A549 (cell line): ENCODE measurements at regions not wholly inside any gene's neighbourhood (a gene's known extent, or its start where the extent isn't known, plus 50 kb on each side); places are given as distances from the start of the nearest gene placed in this dataset.

ENCODE experiments used
- ATAC-seq, 2 experiments: fragments of 200-7000 bp in 1 of 2; fragments of >200 bp in 1 of 2; cut with Nextera tagmentation in 1 of 2; cut with Tn5 transposase in 1 of 2; 3 replicates each; pipeline versions ENCODE4 v1.8.0 to v1.9.1; 2018 to 2020; ENCODE audit warnings: mild to moderate bottlenecking in 1 of 2, moderate library complexity in 1 of 2
- CTCF ChIA-PET: fragments of 300-600 bp; sonication (Branson Sonifier 250); formaldehyde crosslinking; extraction: SDS; loops from one replicate; lab custom pipeline; 2021; ENCODE audit warnings: antibody characterized with exemption, inconsistent platforms; lab: Yijun Ruan, JAX
- POLR2A ChIA-PET: fragments of 350-600 bp; formaldehyde crosslinking; extraction: SDS; loops from one replicate; lab custom pipeline; 2021; ENCODE audit warnings: antibody characterized with exemption, inconsistent platforms; lab: Yijun Ruan, JAX
- DNase-seq, 2 experiments: peaks; one replicate each; pipeline versions ENCODE4 v3.0.0 to v3.0.0-alpha.2; 2011 to 2016; ENCODE audit warnings: low read depth in 1 of 2, low spot score in 1 of 2
- FAIRE-seq: peaks from 2 replicates; lab custom pipeline; 2011; peaks lifted over from hg19 to GRCh38; lab: Jason Lieb, UNC
- H3K27ac ChIP-seq, 2 experiments: fragments of >200 bp; sonication (Bioruptor Twin); formaldehyde crosslinking; 3 replicates each; pipeline ENCODE4 v1.5.1; 2016 to 2017
- H3K4me1 ChIP-seq: fragments of >200 bp; sonication (Bioruptor Twin); formaldehyde crosslinking; 3 replicates; pipeline ENCODE4 v1.6.1; 2016
- H3K4me2 ChIP-seq: fragments of >200 bp; sonication (Bioruptor Twin); formaldehyde crosslinking; 3 replicates; pipeline ENCODE4 v1.6.1; 2016
- H3K4me3 ChIP-seq: fragments of >200 bp; sonication (Bioruptor Twin); formaldehyde crosslinking; 3 replicates; pipeline ENCODE4 v1.5.1; 2016
- H3K9me3 ChIP-seq: fragments of >200 bp; sonication (Bioruptor Twin); formaldehyde crosslinking; 3 replicates; pipeline ENCODE4 v1.6.1; 2016
- CBX2 ChIP-seq: fragments of 200-600 bp; sonication (generic); IDR thresholded peaks from 2 replicates; pipeline ENCODE4 v1.6.1; 2016; ENCODE audit warnings: low read depth, mild to moderate bottlenecking, borderline replicate concordance
- CBX8 ChIP-seq: fragments of 200-600 bp; sonication (generic); IDR thresholded peaks from 2 replicates; pipeline ENCODE4 v1.6.1; 2016
- CEBPB ChIP-seq, 2 experiments: fragments of >200 bp in 1 of 2; sonication (Bioruptor Twin) in 1 of 2; formaldehyde crosslinking in 1 of 2; IDR thresholded peaks; 2 replicates each; pipeline ENCODE4 v1.6.1; 2012 to 2016
- CHD4 ChIP-seq: fragments of 200-600 bp; sonication (generic); IDR thresholded peaks from 2 replicates; pipeline ENCODE4 v1.6.1; 2016; ENCODE audit warnings: antibody characterized with exemption, mild to moderate bottlenecking, borderline replicate concordance
- CTCF ChIP-seq: fragments of >200 bp; sonication (Bioruptor Twin); formaldehyde crosslinking; IDR thresholded peaks from 3 replicates; pipeline ENCODE4 v1.5.1; 2016
- E2F6 ChIP-seq: IDR thresholded peaks from 2 replicates; pipeline ENCODE4 v1.6.1; 2012; ENCODE audit warnings: low read depth, borderline replicate concordance
- EP300 ChIP-seq, 2 experiments: fragments of >200 bp; sonication (Bioruptor Twin); formaldehyde crosslinking; IDR thresholded peaks; 2 replicates in 1 of 2; 3 replicates in 1 of 2; pipeline ENCODE4 v1.6.1; 2016 to 2017
- ESRRA ChIP-seq: fragments of 150-350 bp; IDR thresholded peaks from 2 replicates; pipeline ENCODE4 v1.6.1; 2014; ENCODE audit warnings: mild to moderate bottlenecking, low read length, borderline replicate concordance
- FOXS1 ChIP-seq: fragments of 250-450 bp; sonication (Bioruptor Pico); IDR thresholded peaks from 2 replicates; pipeline ENCODE4 v1.5.0; 2020; ENCODE audit warnings: mild to moderate bottlenecking, moderate library complexity
- HES2 ChIP-seq: fragments of >200 bp; sonication (Bioruptor Twin); formaldehyde crosslinking; IDR thresholded peaks from 2 replicates; pipeline ENCODE4 v1.6.1; 2016
- JUN ChIP-seq, 2 experiments: fragments of >200 bp; sonication (Bioruptor Twin); formaldehyde crosslinking; IDR thresholded peaks; 2 replicates in 1 of 2; 3 replicates in 1 of 2; pipeline ENCODE4 v1.6.1; 2016 to 2017
- MAFK ChIP-seq: fragments of 450-650 bp; IDR thresholded peaks from 2 replicates; pipeline ENCODE4 v1.6.1; 2014; ENCODE audit not compliant: partially characterized antibody
- NFE2L2 ChIP-seq: fragments of 150-350 bp; conservative IDR thresholded peaks from 2 replicates; pipeline ENCODE4 v1.6.1; 2014; ENCODE audit warnings: low read length
- RAD21 ChIP-seq, 2 experiments: fragments of >200 bp in 1 of 2; sonication (Bioruptor Twin) in 1 of 2; formaldehyde crosslinking in 1 of 2; IDR thresholded peaks in 1 of 2; conservative IDR thresholded peaks in 1 of 2; 2 replicates in 1 of 2; 3 replicates in 1 of 2; pipeline ENCODE4 v1.6.1; 2012 to 2018; ENCODE audit warnings: inconsistent platforms in 1 of 2
- RFX5 ChIP-seq: fragments of 450-650 bp; IDR thresholded peaks from 2 replicates; pipeline ENCODE4 v1.7.1; 2014; ENCODE audit warnings: antibody characterized with exemption, mild to moderate bottlenecking, moderate library complexity
- RNF2 ChIP-seq: fragments of 200-600 bp; sonication (generic); IDR thresholded peaks from 2 replicates; pipeline ENCODE4 v1.6.1; 2016; ENCODE audit warnings: low read depth, mild to moderate bottlenecking, antibody characterized with exemption, moderate library complexity, borderline replicate concordance
- SMC3 ChIP-seq: fragments of >200 bp; sonication (Bioruptor Twin); formaldehyde crosslinking; IDR thresholded peaks from 3 replicates; pipeline ENCODE4 v1.6.1; 2018; ENCODE audit warnings: inconsistent platforms
- USF2 ChIP-seq: fragments of 450-650 bp; IDR thresholded peaks from 2 replicates; pipeline ENCODE4 v1.6.1; 2014; ENCODE audit warnings: antibody characterized with exemption
- ZC3H11A ChIP-seq: fragments of 450-650 bp; IDR thresholded peaks from 2 replicates; pipeline ENCODE4 v1.6.1; 2014; ENCODE audit warnings: antibody characterized with exemption, mild to moderate bottlenecking
- ZNF302 ChIP-seq: fragments of 250-450 bp; sonication (Bioruptor Pico); IDR thresholded peaks from 2 replicates; pipeline ENCODE4 v1.9.0; 2021; ENCODE audit warnings: inconsistent platforms, mild to moderate bottlenecking, moderate library complexity
- WGBS: methylation state at CpG from one replicate; pipeline ENCODE4 v1.1.6; 2017; ENCODE audit errors: missing lambda C conversion rate; 5-methylcytosine and 5-hydroxymethylcytosine counted together
- TF ChIP-seq, protein P1 (sequence below): fragments of 150-350 bp; IDR thresholded peaks from 2 replicates; pipeline ENCODE4 v1.6.1; 2014; ENCODE audit warnings: low read depth, mild to moderate bottlenecking, low read length
- TF ChIP-seq, protein P2 (sequence below): fragments of >200 bp; sonication (Bioruptor Twin); formaldehyde crosslinking; IDR thresholded peaks from 3 replicates; pipeline ENCODE4 v1.6.1; 2016

GRCh38 chr17:15091825-15092224, 173.3 kb downstream of the PMP22 start:
- ChIA-PET CTCF (no interaction called here), POLR2A (no interaction called here)
- 6% methylated on average over 2 of the region's 2 CpGs for WGBS
- TF ChIP-seq CTCF (peak; percentile 23; the same call in 1 of the 3 replicates), HES2 (no peak), SMC3 (0 out of 3 replicates have a peak, but pooled peaks have one; percentile 17), CEBPB (IDR thresholded peaks at IDR 0.05) (peak; percentile 77 to 90; a peak in 3 of 4 replicates), CBX2 (no peak), USF2 (no peak), RAD21 (conservative IDR thresholded peaks at IDR 0.05 in 1 of 2, IDR thresholded peaks at IDR 0.05 in 1 of 2) (peak; percentile 36 to 61; a peak in 4 of 5 replicates)
- H3K9me3 ChIP-seq, result no peaks in the 10 kb centered on the region
- FAIRE-seq, result peak; percentile 70
- H3K4me1 ChIP-seq, result no peaks in the 10 kb centered on the region
- no peak overlapping the region for H3K4me3 ChIP-seq
- H3K4me2 ChIP-seq, result no peak overlapping the region
- DNase-seq, result peak in 1 of 2 experiments; percentile 26
- H3K27ac ChIP-seq, result no peak overlapping the region
- ATAC-seq, result peak; percentile 65 to 74; a peak in 4 of 6 replicates

GRCh38 chr17:15090533-15090932, 174.6 kb downstream of the PMP22 start:
- WGBS, result 42% methylated on average over 8 of the region's 8 CpGs
- no peak for DNase-seq
- no peak for ATAC-seq
- Histone ChIP-seq H3K9me3 (no peaks in the 10 kb centered on the region), H3K4me2 (no peak overlapping the region), H3K4me1 (no peaks in the 10 kb centered on the region), H3K4me3 (no peak overlapping the region), H3K27ac (no peak overlapping the region)
- ChIA-PET CTCF (no interaction called here), POLR2A (no interaction called here)
- TF ChIP-seq E2F6, result no peak
- FAIRE-seq, result no peak

- Histone ChIP-seq H3K4me1 (no peaks in the 10 kb centered on the region), H3K27ac (no peak overlapping the region), H3K4me2 (no peak overlapping the region), H3K4me3 (no peak overlapping the region), H3K9me3 (no peaks in the 10 kb centered on the region)
- POLR2A ChIA-PET, result no interaction called here
- CTCF ChIA-PET, result no interaction called here
- DNase-seq (no peak), FAIRE-seq (no peak), ATAC-seq (no peak)
- WGBS, result 31% methylated on average over 3 of the region's 3 CpGs
- TF ChIP-seq JUN (IDR thresholded peaks at IDR 0.05) (no peak), CHD4 (no peak), NFE2L2 (no peak)
- TF ChIP-seq, protein P1, sequence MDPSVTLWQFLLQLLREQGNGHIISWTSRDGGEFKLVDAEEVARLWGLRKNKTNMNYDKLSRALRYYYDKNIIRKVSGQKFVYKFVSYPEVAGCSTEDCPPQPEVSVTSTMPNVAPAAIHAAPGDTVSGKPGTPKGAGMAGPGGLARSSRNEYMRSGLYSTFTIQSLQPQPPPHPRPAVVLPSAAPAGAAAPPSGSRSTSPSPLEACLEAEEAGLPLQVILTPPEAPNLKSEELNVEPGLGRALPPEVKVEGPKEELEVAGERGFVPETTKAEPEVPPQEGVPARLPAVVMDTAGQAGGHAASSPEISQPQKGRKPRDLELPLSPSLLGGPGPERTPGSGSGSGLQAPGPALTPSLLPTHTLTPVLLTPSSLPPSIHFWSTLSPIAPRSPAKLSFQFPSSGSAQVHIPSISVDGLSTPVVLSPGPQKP, result no peak
Observed at GRCh38 chr17:15087946-15088345, 177.2 kb downstream of the PMP22 start.

DNA sequence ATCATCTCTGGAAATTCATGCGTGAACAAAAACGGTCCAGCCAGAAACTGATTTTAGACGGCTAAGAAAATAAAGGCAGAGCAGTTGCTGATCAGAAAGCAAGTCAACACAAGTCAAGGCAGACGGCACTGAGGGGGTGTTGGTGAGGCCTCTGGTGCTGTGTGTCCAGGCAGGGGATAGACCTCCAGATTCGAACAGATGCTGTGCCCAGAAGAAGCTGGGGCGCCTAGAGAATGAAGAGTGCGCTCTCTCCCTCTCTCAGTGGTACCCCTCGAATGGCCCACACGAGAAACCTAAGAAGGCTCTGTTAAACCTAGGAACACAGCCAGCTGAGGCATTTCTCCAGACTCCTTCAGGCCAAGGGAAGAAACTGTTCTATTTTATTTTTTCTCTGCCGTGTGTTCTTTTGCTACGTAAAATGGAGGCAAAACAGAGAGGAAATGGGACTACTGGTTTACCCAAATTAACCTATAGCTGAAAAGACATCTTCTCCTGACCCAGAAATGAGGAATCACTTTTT, 178.3 kb downstream of the PMP22 start:
- DNase-seq (no peak), FAIRE-seq (no peak), ATAC-seq (no peak; a peak in 1 of 6 replicates)
- no peaks in the 10 kb centered on the region for H3K4me1 ChIP-seq
- no peak overlapping the region for H3K4me3 ChIP-seq
- H3K4me2 ChIP-seq, result no peak overlapping the region
- 43% methylated on average over 11 of the region's 11 CpGs for WGBS
- no peaks in the 10 kb centered on the region for H3K9me3 ChIP-seq
- ChIA-PET CTCF (interaction anchor here (1.2 kb wide), 1 partner anchor 84 kb away, joined by 3 read pairs; no protein-coding TSS in a partner anchor), POLR2A (no interaction called here)
- no peak overlapping the region for H3K27ac ChIP-seq
- no peak for TF ChIP-seq RNF2
- TF ChIP-seq MAFK, result no peak
- TF ChIP-seq ESRRA, result no peak
- no peak for TF ChIP-seq ZNF302 (CRISPR knock-in tag)
- TF ChIP-seq ZC3H11A, result no peak
- no peak for TF ChIP-seq EP300 (IDR thresholded peaks at IDR 0.05)
- TF ChIP-seq CHD4, result no peak
- TF ChIP-seq FOXS1 (CRISPR knock-in tag), result no peak
- TF ChIP-seq, protein P2, sequence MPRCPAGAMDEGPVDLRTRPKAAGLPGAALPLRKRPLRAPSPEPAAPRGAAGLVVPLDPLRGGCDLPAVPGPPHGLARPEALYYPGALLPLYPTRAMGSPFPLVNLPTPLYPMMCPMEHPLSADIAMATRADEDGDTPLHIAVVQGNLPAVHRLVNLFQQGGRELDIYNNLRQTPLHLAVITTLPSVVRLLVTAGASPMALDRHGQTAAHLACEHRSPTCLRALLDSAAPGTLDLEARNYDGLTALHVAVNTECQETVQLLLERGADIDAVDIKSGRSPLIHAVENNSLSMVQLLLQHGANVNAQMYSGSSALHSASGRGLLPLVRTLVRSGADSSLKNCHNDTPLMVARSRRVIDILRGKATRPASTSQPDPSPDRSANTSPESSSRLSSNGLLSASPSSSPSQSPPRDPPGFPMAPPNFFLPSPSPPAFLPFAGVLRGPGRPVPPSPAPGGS, result no peak
- TF ChIP-seq CBX8, result no peak
- TF ChIP-seq RFX5, result no peak
- no peak for TF ChIP-seq CTCF
- no peak for TF ChIP-seq JUN (IDR thresholded peaks at IDR 0.05)
